ENCODE measurements at regions not wholly inside any gene's neighbourhood (a gene's known extent, or its start where the extent isn't known, plus 50 kb on each side); places are given as distances from the start of the nearest gene placed in this dataset.
"Not testable (repeated sequence)": the region's sequence is repeated elsewhere in the genome, so short reads cannot be mapped to it uniquely, and the experiment has no call there.

DNA sequence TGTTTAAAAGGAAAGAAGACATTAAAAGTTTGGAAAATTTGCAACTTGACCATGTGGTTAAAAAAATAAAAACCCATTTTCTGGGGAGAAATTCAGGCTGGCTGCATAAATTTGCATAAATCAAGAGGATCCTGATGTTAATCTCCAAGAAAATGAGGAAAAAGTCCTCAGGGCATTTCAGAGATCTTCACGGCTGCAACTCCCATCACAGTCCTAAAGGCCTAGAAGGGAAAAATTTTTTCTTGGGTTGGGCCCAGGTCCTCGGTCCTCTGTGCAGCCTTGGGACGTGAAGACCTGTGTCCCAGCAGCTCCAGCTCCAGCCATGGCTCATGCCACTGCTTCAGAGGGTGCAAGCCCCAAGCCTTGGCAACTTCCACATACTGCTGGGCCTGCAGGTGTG lies 84.8 kb upstream of the C1QTNF3 start:
- TF ChIP-seq CTCF (IDR thresholded peaks at IDR 0.05; ENCODE audit: poor library complexity, severe bottlenecking); TAF1 (IDR thresholded peaks at IDR 0.05; ENCODE audit: low read depth); RAD21 (conservative IDR thresholded peaks at IDR 0.05); EZH2 (IDR thresholded peaks at IDR 0.05; ENCODE audit: borderline replicate concordance, insufficient read depth, low read length, poor library complexity, severe bottlenecking); SMC3 (conservative IDR thresholded peaks at IDR 0.05; ENCODE audit: poor library complexity); POLR2AphosphoS5 (IDR thresholded peaks at IDR 0.05); EP300 (conservative IDR thresholded peaks at IDR 0.05; ENCODE audit: poor library complexity, severe bottlenecking); MXI1 (conservative IDR thresholded peaks at IDR 0.05; ENCODE audit: poor library complexity, severe bottlenecking): not testable (repeated sequence)
- TF ChIP-seq, protein P1, sequence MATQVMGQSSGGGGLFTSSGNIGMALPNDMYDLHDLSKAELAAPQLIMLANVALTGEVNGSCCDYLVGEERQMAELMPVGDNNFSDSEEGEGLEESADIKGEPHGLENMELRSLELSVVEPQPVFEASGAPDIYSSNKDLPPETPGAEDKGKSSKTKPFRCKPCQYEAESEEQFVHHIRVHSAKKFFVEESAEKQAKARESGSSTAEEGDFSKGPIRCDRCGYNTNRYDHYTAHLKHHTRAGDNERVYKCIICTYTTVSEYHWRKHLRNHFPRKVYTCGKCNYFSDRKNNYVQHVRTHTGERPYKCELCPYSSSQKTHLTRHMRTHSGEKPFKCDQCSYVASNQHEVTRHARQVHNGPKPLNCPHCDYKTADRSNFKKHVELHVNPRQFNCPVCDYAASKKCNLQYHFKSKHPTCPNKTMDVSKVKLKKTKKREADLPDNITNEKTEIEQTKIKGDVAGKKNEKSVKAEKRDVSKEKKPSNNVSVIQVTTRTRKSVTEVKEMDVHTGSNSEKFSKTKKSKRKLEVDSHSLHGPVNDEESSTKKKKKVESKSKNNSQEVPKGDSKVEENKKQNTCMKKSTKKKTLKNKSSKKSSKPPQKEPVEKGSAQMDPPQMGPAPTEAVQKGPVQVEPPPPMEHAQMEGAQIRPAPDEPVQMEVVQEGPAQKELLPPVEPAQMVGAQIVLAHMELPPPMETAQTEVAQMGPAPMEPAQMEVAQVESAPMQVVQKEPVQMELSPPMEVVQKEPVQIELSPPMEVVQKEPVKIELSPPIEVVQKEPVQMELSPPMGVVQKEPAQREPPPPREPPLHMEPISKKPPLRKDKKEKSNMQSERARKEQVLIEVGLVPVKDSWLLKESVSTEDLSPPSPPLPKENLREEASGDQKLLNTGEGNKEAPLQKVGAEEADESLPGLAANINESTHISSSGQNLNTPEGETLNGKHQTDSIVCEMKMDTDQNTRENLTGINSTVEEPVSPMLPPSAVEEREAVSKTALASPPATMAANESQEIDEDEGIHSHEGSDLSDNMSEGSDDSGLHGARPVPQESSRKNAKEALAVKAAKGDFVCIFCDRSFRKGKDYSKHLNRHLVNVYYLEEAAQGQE (IDR thresholded peaks at IDR 0.05; ENCODE audit: borderline replicate concordance), result not testable (repeated sequence)

Data from neural cell (in vitro differentiated cells).